SK-N-SH (cell line): ENCODE measurements at regions not wholly inside any gene's neighbourhood (a gene's known extent, or its start where the extent isn't known, plus 50 kb on each side); places are given as distances from the start of the nearest gene placed in this dataset.

Source experiments
- CTCF ChIP-seq: fragments of 200-600 bp; sonication (generic); IDR thresholded peaks from 2 replicates; pipeline ENCODE4 v1.6.1; 2017; ENCODE audit warnings: antibody characterized with exemption, mild to moderate bottlenecking, moderate library complexity
- REST ChIP-seq: IDR thresholded peaks from 2 replicates; pipeline ENCODE4 v1.6.1; 2012; ENCODE audit warnings: mild to moderate bottlenecking, low read depth, low read length, moderate library complexity
- USF2 ChIP-seq: fragments of 150-350 bp; IDR thresholded peaks from 2 replicates; pipeline ENCODE4 v1.6.1; 2017; ENCODE audit warnings: antibody characterized with exemption, low read length, low read depth, borderline replicate concordance

GRCh38 chr20:2203436-2203835, 92.4 kb upstream of the TGM3 start:
- no peak for TF ChIP-seq CTCF
- TF ChIP-seq USF2, result no peak
- no peak for TF ChIP-seq REST
